Uterus (tissue), 3 donors: ENCODE measurements at regions not wholly inside any gene's neighbourhood (a gene's known extent, or its start where the extent isn't known, plus 50 kb on each side); places are given as distances from the start of the nearest gene placed in this dataset.

Experiments
- DNase-seq, 2 donors: peaks; one replicate each; pipeline ENCODE4 v3.0.0-alpha.2; 2019 to 2020
- H3K27ac ChIP-seq, 2 donors: fragments of 200-600 bp; sonication (generic); 1 replicate in 1 of 2; 2 replicates in 1 of 2; pipeline ENCODE4 v1.5.1; 2016 to 2018
- H3K27me3 ChIP-seq, 2 donors: fragments of 200-600 bp; sonication (generic); one replicate each; pipeline ENCODE4 v1.5.1; 2018 to 2019; ENCODE audit warnings: control low read depth in 1 of 2
- H3K36me3 ChIP-seq, 2 donors: fragments of 200-600 bp; sonication (generic); one replicate each; pipeline ENCODE4 v1.5.1; 2019; ENCODE audit warnings: control low read depth in 1 of 2
- H3K4me1 ChIP-seq, 2 donors: fragments of 200-600 bp; sonication (generic); one replicate each; pipeline ENCODE4 v1.5.1; 2018 to 2019; ENCODE audit warnings: control low read depth in 1 of 2
- H3K4me3 ChIP-seq, 2 donors: fragments of 200-600 bp; sonication (generic); 1 replicate in 1 of 2; 2 replicates in 1 of 2; pipeline ENCODE4 v1.5.1; 2018 to 2019; ENCODE audit warnings: mild to moderate bottlenecking in 1 of 2
- H3K9me3 ChIP-seq, 2 donors: fragments of 200-600 bp; sonication (generic); one replicate each; pipeline ENCODE4 v1.5.1; 2019; ENCODE audit warnings: control low read depth in 1 of 2
- POLR2A ChIP-seq, 2 donors: fragments of 450-650 bp; IDR thresholded peaks; one replicate each; pipeline ENCODE4 v1.6.1; 2016; ENCODE audit warnings: antibody characterized with exemption in 2 of 2, mild to moderate bottlenecking in 1 of 2, moderate library complexity in 1 of 2
- intact Hi-C: fragments of 100-400 bp; cut with DNase I; formaldehyde crosslinking; loops from one replicate; pipeline ENCODE4 v1.15.1; 2023; ENCODE audit warnings: low total_unique reads
- TF ChIP-seq, protein P1 (sequence below), 4 experiments: fragments of 200-600 bp in 2 of 4; fragments of 450-650 bp in 2 of 4; sonication (generic) in 2 of 4; IDR thresholded peaks; one replicate each; pipeline ENCODE4 v1.5.1; 2016 to 2019; ENCODE audit warnings: antibody characterized with exemption in 4 of 4, mild to moderate bottlenecking in 2 of 4, moderate library complexity in 1 of 4
- donor health status: DM: yes; HTN: yes; CAD: no.

DNA sequence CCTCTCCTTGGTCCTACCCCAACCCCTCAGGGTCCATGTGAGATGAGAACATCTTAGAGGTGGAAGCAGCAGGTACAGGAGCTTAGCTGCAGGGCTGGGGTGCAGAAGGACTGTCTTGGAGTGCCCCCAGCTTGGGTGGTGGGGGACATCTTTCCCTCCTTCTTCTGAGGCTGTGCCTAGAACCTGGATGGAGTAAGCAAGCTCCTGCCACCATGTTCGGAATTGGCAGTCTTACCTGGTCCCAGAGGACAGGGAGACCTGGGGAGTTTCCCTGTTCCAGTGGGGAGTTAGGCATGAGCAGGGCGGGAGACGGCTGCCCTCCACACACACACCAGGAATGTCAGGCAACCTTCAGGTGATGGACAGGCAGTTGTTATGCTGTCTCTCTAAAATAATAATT lies 131.0 kb upstream of the COPS8 start:
- no peaks in the 10 kb centered on the region for H3K4me1 ChIP-seq
- H3K4me3 ChIP-seq, result no peak overlapping the region
- DNase-seq, result no peak
- H3K9me3 ChIP-seq, result no peaks in the 10 kb centered on the region
- TF ChIP-seq POLR2A (IDR thresholded peaks at IDR 0.05), result no peak
- TF ChIP-seq, protein P1, sequence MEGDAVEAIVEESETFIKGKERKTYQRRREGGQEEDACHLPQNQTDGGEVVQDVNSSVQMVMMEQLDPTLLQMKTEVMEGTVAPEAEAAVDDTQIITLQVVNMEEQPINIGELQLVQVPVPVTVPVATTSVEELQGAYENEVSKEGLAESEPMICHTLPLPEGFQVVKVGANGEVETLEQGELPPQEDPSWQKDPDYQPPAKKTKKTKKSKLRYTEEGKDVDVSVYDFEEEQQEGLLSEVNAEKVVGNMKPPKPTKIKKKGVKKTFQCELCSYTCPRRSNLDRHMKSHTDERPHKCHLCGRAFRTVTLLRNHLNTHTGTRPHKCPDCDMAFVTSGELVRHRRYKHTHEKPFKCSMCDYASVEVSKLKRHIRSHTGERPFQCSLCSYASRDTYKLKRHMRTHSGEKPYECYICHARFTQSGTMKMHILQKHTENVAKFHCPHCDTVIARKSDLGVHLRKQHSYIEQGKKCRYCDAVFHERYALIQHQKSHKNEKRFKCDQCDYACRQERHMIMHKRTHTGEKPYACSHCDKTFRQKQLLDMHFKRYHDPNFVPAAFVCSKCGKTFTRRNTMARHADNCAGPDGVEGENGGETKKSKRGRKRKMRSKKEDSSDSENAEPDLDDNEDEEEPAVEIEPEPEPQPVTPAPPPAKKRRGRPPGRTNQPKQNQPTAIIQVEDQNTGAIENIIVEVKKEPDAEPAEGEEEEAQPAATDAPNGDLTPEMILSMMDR (IDR thresholded peaks at IDR 0.05), result no peak
- no peaks in the 10 kb centered on the region for H3K27me3 ChIP-seq
- intact Hi-C loops, result no loop called here
- no peak overlapping the region for H3K27ac ChIP-seq
- H3K36me3 ChIP-seq, result no peaks in the 10 kb centered on the region

DNA sequence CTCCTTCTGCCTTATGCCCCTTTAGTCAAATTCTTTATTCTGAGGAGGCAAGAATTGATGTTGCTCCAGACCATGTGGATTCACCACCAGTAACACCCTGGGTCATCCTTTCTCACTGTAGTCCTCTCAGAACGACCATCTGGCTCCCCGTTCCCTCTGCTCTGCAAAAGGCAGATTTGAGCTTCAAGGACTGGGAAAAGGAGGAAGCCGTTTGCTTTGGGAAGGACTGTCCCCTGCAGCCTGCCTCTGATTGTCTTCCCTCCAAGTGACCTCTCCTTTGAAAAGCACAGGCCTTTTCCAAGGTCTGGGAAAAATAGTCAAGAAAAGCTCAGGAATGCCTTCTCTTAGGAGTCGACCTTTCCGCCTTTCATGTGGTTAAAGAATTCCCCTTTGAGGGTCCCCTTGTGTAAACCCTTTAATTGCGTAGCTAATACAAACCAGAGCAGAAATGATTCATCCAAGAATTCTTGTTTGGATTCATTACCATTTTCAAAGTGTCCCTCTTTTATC lies 130.1 kb upstream of the COPS8 start:
- H3K4me1 ChIP-seq, result no peaks in the 10 kb centered on the region
- no peak for DNase-seq
- no peak overlapping the region for H3K27ac ChIP-seq
- no peaks in the 10 kb centered on the region for H3K9me3 ChIP-seq
- intact Hi-C loops, result no loop called here
- H3K36me3 ChIP-seq, result no peaks in the 10 kb centered on the region
- no peak overlapping the region for H3K4me3 ChIP-seq
- TF ChIP-seq POLR2A (IDR thresholded peaks at IDR 0.05), result no peak
- TF ChIP-seq, protein P1 (IDR thresholded peaks at IDR 0.05), result no peak
- no peaks in the 10 kb centered on the region for H3K27me3 ChIP-seq

DNA sequence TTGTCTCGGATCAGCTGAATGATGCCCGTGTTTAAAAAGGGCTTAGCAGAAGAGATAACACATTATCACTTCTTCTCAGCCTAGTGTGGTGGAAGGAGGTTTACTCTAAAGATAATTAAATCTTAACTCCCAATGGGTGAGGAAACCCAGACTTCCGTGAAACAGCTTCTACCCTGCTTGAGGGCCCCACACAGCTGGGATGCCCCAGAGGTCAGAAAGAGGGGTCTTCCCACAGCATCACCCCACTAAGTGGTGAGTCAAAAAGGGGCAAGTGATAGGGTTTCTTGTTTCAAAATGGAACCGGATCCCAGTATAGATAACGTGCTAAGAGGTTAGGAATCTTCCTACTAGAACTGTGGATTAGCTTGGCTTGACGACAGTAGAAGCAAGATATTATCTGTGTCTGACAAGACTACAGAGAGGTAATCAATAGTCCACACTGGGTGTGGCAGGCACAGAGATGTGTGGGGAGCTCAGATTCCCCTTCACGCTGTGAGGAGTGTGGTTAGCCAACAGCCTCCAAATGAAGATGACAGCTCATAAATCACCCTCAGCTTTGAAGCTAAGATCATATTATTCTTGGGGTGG lies 129.6 kb upstream of the COPS8 start:
- Histone ChIP-seq H3K9me3 (no peaks in the 10 kb centered on the region), H3K4me3 (no peak overlapping the region), H3K27me3 (no peaks in the 10 kb centered on the region), H3K4me1 (no peaks in the 10 kb centered on the region), H3K27ac (no peak overlapping the region), H3K36me3 (no peaks in the 10 kb centered on the region)
- DNase-seq, result no peak
- intact Hi-C loops, result no loop called here
- TF ChIP-seq POLR2A (IDR thresholded peaks at IDR 0.05), result no peak
- TF ChIP-seq, protein P1 (IDR thresholded peaks at IDR 0.05), result no peak

DNA sequence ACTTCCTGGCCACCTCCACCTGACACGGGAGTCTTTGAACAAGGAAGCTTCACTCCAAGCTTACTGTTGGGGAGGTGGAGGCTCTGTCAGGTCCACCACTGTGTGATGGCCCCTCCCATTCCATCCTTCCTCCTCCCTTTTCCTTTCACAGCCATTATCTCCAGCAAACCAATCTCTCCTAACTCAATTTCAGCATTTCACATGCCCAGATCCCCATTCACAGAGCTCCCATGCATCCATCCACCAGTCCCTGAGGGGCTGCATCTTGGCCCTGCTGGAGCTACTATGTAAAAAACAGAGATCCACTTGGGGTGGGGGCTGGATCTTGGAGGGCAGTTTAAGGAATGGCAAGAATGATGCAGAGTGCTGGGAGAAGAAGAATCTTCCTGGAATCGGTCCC lies 129.0 kb upstream of the COPS8 start:
- no peaks in the 10 kb centered on the region for H3K4me1 ChIP-seq
- no peak for TF ChIP-seq POLR2A (IDR thresholded peaks at IDR 0.05)
- TF ChIP-seq, protein P1 (IDR thresholded peaks at IDR 0.05), result no peak
- intact Hi-C loops, result no loop called here
- no peaks in the 10 kb centered on the region for H3K36me3 ChIP-seq
- DNase-seq, result no peak
- no peak overlapping the region for H3K4me3 ChIP-seq
- no peaks in the 10 kb centered on the region for H3K27me3 ChIP-seq
- H3K27ac ChIP-seq, result no peak overlapping the region
- H3K9me3 ChIP-seq, result no peaks in the 10 kb centered on the region

DNA sequence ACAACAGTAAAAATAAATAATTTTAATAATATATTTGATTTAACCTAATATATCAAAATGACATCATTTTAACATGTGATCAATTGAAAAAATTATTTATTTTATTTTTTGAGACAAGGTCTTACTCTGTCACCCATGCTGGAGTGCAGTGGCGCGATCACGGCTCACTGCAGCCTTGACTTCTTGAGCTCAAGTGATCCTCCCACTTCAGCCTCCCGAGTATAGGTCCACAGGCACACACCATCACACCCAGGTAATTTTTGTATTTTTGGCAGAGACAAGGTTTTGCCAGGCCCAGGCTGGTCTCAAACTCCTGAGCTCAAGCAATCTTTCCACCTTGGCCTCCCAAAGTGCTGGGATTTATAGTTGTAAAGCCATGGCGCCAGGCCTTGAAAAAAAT lies 126.7 kb upstream of the COPS8 start:
- no peaks in the 10 kb centered on the region for H3K9me3 ChIP-seq
- intact Hi-C loops, result no loop called here
- no peak for DNase-seq
- TF ChIP-seq POLR2A (IDR thresholded peaks at IDR 0.05), result no peak
- TF ChIP-seq, protein P1 (IDR thresholded peaks at IDR 0.05), result no peak
- H3K36me3 ChIP-seq, result no peaks in the 10 kb centered on the region
- no peak overlapping the region for H3K27ac ChIP-seq
- H3K4me3 ChIP-seq, result no peak overlapping the region
- no peaks in the 10 kb centered on the region for H3K27me3 ChIP-seq
- no peaks in the 10 kb centered on the region for H3K4me1 ChIP-seq
